ENCODE measurements at regions not wholly inside any gene's neighbourhood (a gene's known extent, or its start where the extent isn't known, plus 50 kb on each side); places are given as distances from the start of the nearest gene placed in this dataset.
"Not testable (repeated sequence)": the region's sequence is repeated elsewhere in the genome, so short reads cannot be mapped to it uniquely, and the experiment has no call there.

- H3K27me3 Mint-ChIP-seq, result peaks cover 28% of the 10 kb centered on the region
Measured at GRCh38 chr21:35982717-35983116, 77.6 kb downstream of the SETD4 start.

GRCh38 chr21:35981514-35982070 is 78.7 kb downstream of the SETD4 start:
- intact Hi-C loops (cut with micrococcal nuclease), result no loop called here
- Mint-ChIP-seq H3K4me3 (no peak overlapping the region), H3K27me3 (peaks cover 29% of the 10 kb centered on the region), H3K36me3 (ENCODE audit: low read depth) (no peaks in the 10 kb centered on the region), H3K9me3 (no peaks in the 10 kb centered on the region), H3K4me1 (ENCODE audit: low read depth) (no peaks in the 10 kb centered on the region), H3K27ac (no peak overlapping the region)

More at GRCh38 chr21:35982717-35983116, 77.6 kb downstream of the SETD4 start:
- Mint-ChIP-seq H3K4me3 (no peak overlapping the region), H3K36me3 (ENCODE audit: low read depth) (no peaks in the 10 kb centered on the region), H3K9me3 (no peaks in the 10 kb centered on the region), H3K4me1 (ENCODE audit: low read depth) (no peaks in the 10 kb centered on the region), H3K27ac (no peak overlapping the region)
- intact Hi-C loops (cut with micrococcal nuclease), result no loop called here

- Mint-ChIP-seq H3K27ac (no peak overlapping the region), H3K4me3 (no peak overlapping the region), H3K27me3 (peaks cover 25% of the 10 kb centered on the region), H3K4me1 (ENCODE audit: low read depth) (no peaks in the 10 kb centered on the region), H3K36me3 (ENCODE audit: low read depth) (no peaks in the 10 kb centered on the region), H3K9me3 (no peaks in the 10 kb centered on the region)
- intact Hi-C loops (cut with micrococcal nuclease), result no loop called here
Measured at GRCh38 chr21:35980821-35981220, 79.5 kb downstream of the SETD4 start.

GRCh38 chr21:35977860-35978259 is 82.5 kb downstream of the SETD4 start:
- peaks cover 21% of the 10 kb centered on the region for H3K27me3 Mint-ChIP-seq
- H3K27ac Mint-ChIP-seq; intact Hi-C loops (cut with micrococcal nuclease); H3K36me3 Mint-ChIP-seq (ENCODE audit: low read depth); H3K4me1 Mint-ChIP-seq (ENCODE audit: low read depth); H3K4me3 Mint-ChIP-seq; H3K9me3 Mint-ChIP-seq: not testable (repeated sequence)

GRCh38 chr21:35976929-35977328 is 83.4 kb downstream of the SETD4 start:
- no peak overlapping the region for H3K4me3 Mint-ChIP-seq
- no peak overlapping the region for H3K27ac Mint-ChIP-seq
- H3K4me1 Mint-ChIP-seq (ENCODE audit: low read depth), result no peaks in the 10 kb centered on the region
- H3K9me3 Mint-ChIP-seq, result no peaks in the 10 kb centered on the region
- H3K36me3 Mint-ChIP-seq (ENCODE audit: low read depth), result no peaks in the 10 kb centered on the region
- intact Hi-C loops (cut with micrococcal nuclease), result no loop called here
- peaks cover 17% of the 10 kb centered on the region for H3K27me3 Mint-ChIP-seq

- no peaks in the 10 kb centered on the region for H3K36me3 Mint-ChIP-seq (ENCODE audit: low read depth)
- H3K9me3 Mint-ChIP-seq, result no peaks in the 10 kb centered on the region
- no peak overlapping the region for H3K27ac Mint-ChIP-seq
- peaks cover 17% of the 10 kb centered on the region for H3K27me3 Mint-ChIP-seq
- no peak overlapping the region for H3K4me3 Mint-ChIP-seq
- no peaks in the 10 kb centered on the region for H3K4me1 Mint-ChIP-seq (ENCODE audit: low read depth)
- intact Hi-C loops (cut with micrococcal nuclease), result no loop called here
Measured at GRCh38 chr21:35976481-35976880, 83.8 kb downstream of the SETD4 start.

GRCh38 chr21:35974775-35975174 is 85.6 kb downstream of the SETD4 start:
- no peaks in the 10 kb centered on the region for H3K9me3 Mint-ChIP-seq
- H3K27me3 Mint-ChIP-seq, result peaks cover 12% of the 10 kb centered on the region
- H3K4me3 Mint-ChIP-seq, result no peak overlapping the region
- H3K4me1 Mint-ChIP-seq (ENCODE audit: low read depth), result no peaks in the 10 kb centered on the region
- H3K36me3 Mint-ChIP-seq (ENCODE audit: low read depth), result no peaks in the 10 kb centered on the region
- no peak overlapping the region for H3K27ac Mint-ChIP-seq
- intact Hi-C loops (cut with micrococcal nuclease), result no loop called here

GRCh38 chr21:35971824-35972223 is 88.5 kb downstream of the SETD4 start:
- peaks cover 2% of the 10 kb centered on the region for H3K27me3 Mint-ChIP-seq
- intact Hi-C loops (cut with micrococcal nuclease), result no loop called here
- H3K27ac Mint-ChIP-seq, result no peak overlapping the region
- no peaks in the 10 kb centered on the region for H3K36me3 Mint-ChIP-seq (ENCODE audit: low read depth)
- H3K4me3 Mint-ChIP-seq, result no peak overlapping the region
- no peaks in the 10 kb centered on the region for H3K9me3 Mint-ChIP-seq
- H3K4me1 Mint-ChIP-seq (ENCODE audit: low read depth), result no peaks in the 10 kb centered on the region

- Mint-ChIP-seq H3K4me3 (no peak overlapping the region), H3K27me3 (peaks cover 4% of the 10 kb centered on the region), H3K9me3 (no peaks in the 10 kb centered on the region), H3K4me1 (ENCODE audit: low read depth) (no peaks in the 10 kb centered on the region), H3K27ac (no peak overlapping the region), H3K36me3 (ENCODE audit: low read depth) (no peaks in the 10 kb centered on the region)
- intact Hi-C loops (cut with micrococcal nuclease), result no loop called here
Measured at GRCh38 chr21:35969281-35969680, 91.0 kb downstream of the SETD4 start.

GRCh38 chr21:35968564-35968963 is 91.8 kb downstream of the SETD4 start:
- H3K4me3 Mint-ChIP-seq, result no peak overlapping the region
- no peaks in the 10 kb centered on the region for H3K36me3 Mint-ChIP-seq (ENCODE audit: low read depth)
- no peaks in the 10 kb centered on the region for H3K9me3 Mint-ChIP-seq
- no peaks in the 10 kb centered on the region for H3K4me1 Mint-ChIP-seq (ENCODE audit: low read depth)
- H3K27me3 Mint-ChIP-seq, result peaks cover 4% of the 10 kb centered on the region
- intact Hi-C loops (cut with micrococcal nuclease), result no loop called here
- H3K27ac Mint-ChIP-seq, result no peak overlapping the region

- Mint-ChIP-seq H3K4me3 (no peak overlapping the region), H3K36me3 (ENCODE audit: low read depth) (no peaks in the 10 kb centered on the region), H3K9me3 (no peaks in the 10 kb centered on the region), H3K27ac (no peak overlapping the region), H3K4me1 (ENCODE audit: low read depth) (no peaks in the 10 kb centered on the region), H3K27me3 (peaks cover 10% of the 10 kb centered on the region)
- intact Hi-C loops (cut with micrococcal nuclease), result no loop called here
Measured at GRCh38 chr21:35965699-35966098, 94.6 kb downstream of the SETD4 start.

- Mint-ChIP-seq H3K4me3 (no peak overlapping the region), H3K36me3 (ENCODE audit: low read depth) (no peaks in the 10 kb centered on the region), H3K27ac (no peak overlapping the region), H3K4me1 (ENCODE audit: low read depth) (no peaks in the 10 kb centered on the region), H3K9me3 (no peaks in the 10 kb centered on the region), H3K27me3 (peaks cover 10% of the 10 kb centered on the region)
- intact Hi-C loops (cut with micrococcal nuclease), result no loop called here
Measured at GRCh38 chr21:35963920-35964451, 96.3 kb downstream of the SETD4 start.

GRCh38 chr21:35962917-35963316 is 97.4 kb downstream of the SETD4 start:
- Mint-ChIP-seq H3K27me3 (peaks cover 10% of the 10 kb centered on the region), H3K27ac (no peak overlapping the region), H3K9me3 (no peaks in the 10 kb centered on the region), H3K36me3 (ENCODE audit: low read depth) (no peaks in the 10 kb centered on the region), H3K4me3 (no peak overlapping the region), H3K4me1 (ENCODE audit: low read depth) (no peaks in the 10 kb centered on the region)
- intact Hi-C loops (cut with micrococcal nuclease), result no loop called here

- no peak overlapping the region for H3K4me3 Mint-ChIP-seq
- H3K27ac Mint-ChIP-seq, result no peak overlapping the region
- peaks cover 9% of the 10 kb centered on the region for H3K27me3 Mint-ChIP-seq
- intact Hi-C loops (cut with micrococcal nuclease), result no loop called here
- no peaks in the 10 kb centered on the region for H3K4me1 Mint-ChIP-seq (ENCODE audit: low read depth)
- no peaks in the 10 kb centered on the region for H3K9me3 Mint-ChIP-seq
- no peaks in the 10 kb centered on the region for H3K36me3 Mint-ChIP-seq (ENCODE audit: low read depth)
Measured at GRCh38 chr21:35954066-35954465, 106.3 kb downstream of the SETD4 start.

GRCh38 chr21:35953597-35953996 is 106.7 kb downstream of the SETD4 start:
- Mint-ChIP-seq H3K4me1 (ENCODE audit: low read depth) (no peaks in the 10 kb centered on the region), H3K27ac (no peak overlapping the region), H3K4me3 (no peak overlapping the region)

More at GRCh38 chr21:35953597-35953996, 106.7 kb downstream of the SETD4 start:
- intact Hi-C loops (cut with micrococcal nuclease), result no loop called here
- Mint-ChIP-seq H3K9me3 (no peaks in the 10 kb centered on the region), H3K36me3 (ENCODE audit: low read depth) (no peaks in the 10 kb centered on the region), H3K27me3 (peaks cover 9% of the 10 kb centered on the region)

Data from dendritic cell treated with granulocyte-macrophage colony-stimulating factor and Interleukin-4, amounts not matched to agents 40 ng/mL and 50 ng/mL, for 4 days (primary cell).